IPS-18a (cell line): ENCODE measurements at regions not wholly inside any gene's neighbourhood (a gene's known extent, or its start where the extent isn't known, plus 50 kb on each side); places are given as distances from the start of the nearest gene placed in this dataset.

Source experiments
- H3K27ac ChIP-seq: one replicate; pipeline ENCODE4 v1.5.1; 2013; ENCODE audit warnings: low read length
- H3K27me3 ChIP-seq: one replicate; pipeline ENCODE4 v1.6.1; 2013; ENCODE audit warnings: mild to moderate bottlenecking, low read length; ENCODE audit not compliant: control insufficient read depth, insufficient read depth
- H3K36me3 ChIP-seq: one replicate; pipeline ENCODE4 v1.6.1; 2013; ENCODE audit warnings: low read depth, low read length; ENCODE audit not compliant: control insufficient read depth
- H3K4me1 ChIP-seq: one replicate; pipeline ENCODE4 v1.6.1; 2013; ENCODE audit warnings: low read depth, low read length; ENCODE audit not compliant: control insufficient read depth
- H3K4me3 ChIP-seq: one replicate; pipeline ENCODE4 v1.5.1; 2013; ENCODE audit warnings: low read length
- H3K9ac ChIP-seq: one replicate; pipeline ENCODE4 v1.6.1; 2013; ENCODE audit warnings: mild to moderate bottlenecking, low read length, moderate library complexity
- H3K9me3 ChIP-seq: one replicate; pipeline ENCODE4 v1.6.1; 2013; ENCODE audit warnings: low read depth, low read length; ENCODE audit not compliant: control insufficient read depth

GRCh38 chr7:124692425-124692824, 73.2 kb downstream of the GPR37 start:
- Histone ChIP-seq H3K27me3 (no peaks in the 10 kb centered on the region), H3K4me3 (no peak overlapping the region), H3K27ac (no peak overlapping the region), H3K4me1 (no peaks in the 10 kb centered on the region), H3K9ac (no peak overlapping the region), H3K9me3 (no peaks in the 10 kb centered on the region), H3K36me3 (no peaks in the 10 kb centered on the region)

GRCh38 chr7:124690840-124691239, 74.8 kb downstream of the GPR37 start:
- H3K9me3 ChIP-seq: no peaks in the 10 kb centered on the region

GRCh38 chr7:124689931-124690330, 75.7 kb downstream of the GPR37 start:
- no peak overlapping the region for H3K4me3 ChIP-seq
- H3K4me1 ChIP-seq: no peaks in the 10 kb centered on the region
- H3K27me3 ChIP-seq: no peaks in the 10 kb centered on the region
- H3K36me3 ChIP-seq: no peaks in the 10 kb centered on the region
- no peak overlapping the region for H3K9ac ChIP-seq
- H3K27ac ChIP-seq: no peak overlapping the region
- no peaks in the 10 kb centered on the region for H3K9me3 ChIP-seq

More at GRCh38 chr7:124690840-124691239, 74.8 kb downstream of the GPR37 start:
- Histone ChIP-seq H3K27me3 (no peaks in the 10 kb centered on the region), H3K4me3 (no peak overlapping the region), H3K9ac (no peak overlapping the region), H3K27ac (no peak overlapping the region), H3K36me3 (no peaks in the 10 kb centered on the region), H3K4me1 (no peaks in the 10 kb centered on the region)

- no peak overlapping the region for H3K4me3 ChIP-seq
- no peaks in the 10 kb centered on the region for H3K4me1 ChIP-seq
- H3K27me3 ChIP-seq: no peaks in the 10 kb centered on the region
- H3K9me3 ChIP-seq: no peaks in the 10 kb centered on the region
- H3K36me3 ChIP-seq: no peaks in the 10 kb centered on the region
- H3K9ac ChIP-seq: no peak overlapping the region
- H3K27ac ChIP-seq: no peak overlapping the region
These were observed 76.1 kb downstream of the GPR37 start for GRCh38 chr7:124689523-124689922.

GRCh38 chr7:124688991-124689390, 76.6 kb downstream of the GPR37 start:
- Histone ChIP-seq H3K4me1 (no peaks in the 10 kb centered on the region), H3K27ac (no peak overlapping the region), H3K4me3 (no peak overlapping the region), H3K9ac (no peak overlapping the region), H3K27me3 (no peaks in the 10 kb centered on the region), H3K36me3 (no peaks in the 10 kb centered on the region), H3K9me3 (no peaks in the 10 kb centered on the region)

- H3K27me3 ChIP-seq: no peaks in the 10 kb centered on the region
- no peaks in the 10 kb centered on the region for H3K9me3 ChIP-seq
- H3K4me3 ChIP-seq: no peak overlapping the region
- no peaks in the 10 kb centered on the region for H3K4me1 ChIP-seq
- no peak overlapping the region for H3K9ac ChIP-seq
- H3K27ac ChIP-seq: no peak overlapping the region
- H3K36me3 ChIP-seq: no peaks in the 10 kb centered on the region
These were observed 78.9 kb downstream of the GPR37 start for GRCh38 chr7:124686543-124687171.

- Histone ChIP-seq H3K4me1 (no peaks in the 10 kb centered on the region), H3K9ac (no peak overlapping the region), H3K27ac (no peak overlapping the region), H3K9me3 (no peaks in the 10 kb centered on the region), H3K27me3 (no peaks in the 10 kb centered on the region), H3K4me3 (no peak overlapping the region), H3K36me3 (no peaks in the 10 kb centered on the region)
These were observed 83.6 kb downstream of the GPR37 start for GRCh38 chr7:124681946-124682345.

GRCh38 chr7:124680304-124680703, 85.3 kb downstream of the GPR37 start:
- Histone ChIP-seq H3K27me3 (no peaks in the 10 kb centered on the region), H3K27ac (no peak overlapping the region), H3K4me1 (no peaks in the 10 kb centered on the region), H3K9ac (no peak overlapping the region), H3K4me3 (no peak overlapping the region), H3K9me3 (no peaks in the 10 kb centered on the region), H3K36me3 (no peaks in the 10 kb centered on the region)

GRCh38 chr7:124679586-124680225, 85.9 kb downstream of the GPR37 start:
- Histone ChIP-seq H3K27me3 (no peaks in the 10 kb centered on the region), H3K4me3 (no peak overlapping the region), H3K36me3 (no peaks in the 10 kb centered on the region), H3K9ac (no peak overlapping the region), H3K4me1 (no peaks in the 10 kb centered on the region), H3K27ac (no peak overlapping the region), H3K9me3 (no peaks in the 10 kb centered on the region)

- H3K36me3 ChIP-seq: no peaks in the 10 kb centered on the region
- no peaks in the 10 kb centered on the region for H3K9me3 ChIP-seq
- H3K27ac ChIP-seq: no peak overlapping the region
- H3K27me3 ChIP-seq: no peaks in the 10 kb centered on the region
- H3K4me3 ChIP-seq: no peak overlapping the region
- no peaks in the 10 kb centered on the region for H3K4me1 ChIP-seq
- no peak overlapping the region for H3K9ac ChIP-seq
These were observed 86.4 kb downstream of the GPR37 start for GRCh38 chr7:124679146-124679545.

GRCh38 chr7:124674451-124674850, 91.1 kb downstream of the GPR37 start:
- H3K9ac ChIP-seq: no peak overlapping the region
- no peaks in the 10 kb centered on the region for H3K4me1 ChIP-seq
- no peaks in the 10 kb centered on the region for H3K36me3 ChIP-seq
- no peak overlapping the region for H3K27ac ChIP-seq
- no peaks in the 10 kb centered on the region for H3K9me3 ChIP-seq
- H3K4me3 ChIP-seq: no peak overlapping the region
- no peaks in the 10 kb centered on the region for H3K27me3 ChIP-seq

- no peaks in the 10 kb centered on the region for H3K9me3 ChIP-seq
- H3K36me3 ChIP-seq: no peaks in the 10 kb centered on the region
- no peak overlapping the region for H3K9ac ChIP-seq
- H3K4me1 ChIP-seq: no peaks in the 10 kb centered on the region
- no peak overlapping the region for H3K27ac ChIP-seq
- no peaks in the 10 kb centered on the region for H3K27me3 ChIP-seq
- H3K4me3 ChIP-seq: no peak overlapping the region
These were observed 93.6 kb downstream of the GPR37 start for GRCh38 chr7:124672011-124672410.
